Upper lobe of left lung (tissue), 4 donors: ENCODE measurements at regions not wholly inside any gene's neighbourhood (a gene's known extent, or its start where the extent isn't known, plus 50 kb on each side); places are given as distances from the start of the nearest gene placed in this dataset.

Experiments
- EP300 ChIP-seq, 4 donors: sonication (generic); formaldehyde crosslinking; IDR thresholded peaks; one replicate each; pipeline ENCODE4 v1.5.1; 2017; ENCODE audit warnings: antibody characterized with exemption in 4 of 4, control low read depth in 2 of 4
- POLR2A ChIP-seq, 4 donors: fragments of 450-650 bp; IDR thresholded peaks; one replicate each; pipeline ENCODE4 v1.5.1; 2016 to 2017; ENCODE audit warnings: antibody characterized with exemption in 4 of 4, mild to moderate bottlenecking in 2 of 4
- TF ChIP-seq, protein P1 (sequence below), 6 experiments: fragments of 450-650 bp in 4 of 6; fragments of 200-600 bp in 2 of 6; sonication (generic) in 2 of 6; IDR thresholded peaks; one replicate each; pipeline ENCODE4 v1.5.1; 2016 to 2019; ENCODE audit warnings: antibody characterized with exemption in 6 of 6

DNA sequence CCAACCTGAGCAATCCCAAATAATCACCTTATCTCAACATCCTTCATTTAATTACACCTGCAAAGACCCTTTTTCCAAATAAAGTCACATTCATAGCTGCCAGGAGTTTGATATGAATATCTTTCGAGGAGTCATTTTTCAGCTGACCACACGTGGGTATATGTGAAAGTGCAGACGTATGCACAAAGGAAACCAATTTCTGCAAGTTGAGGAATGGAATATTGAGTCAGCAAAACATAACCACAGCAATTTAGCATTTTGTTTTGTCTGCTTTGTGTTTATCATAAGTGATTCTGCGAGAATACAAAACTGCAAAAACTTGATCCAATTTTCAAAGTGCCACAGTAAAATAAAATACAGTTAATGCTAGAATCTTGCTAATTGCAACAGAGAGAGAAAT lies 295.9 kb downstream of the SUCLA2 start:
- TF ChIP-seq, protein P1, sequence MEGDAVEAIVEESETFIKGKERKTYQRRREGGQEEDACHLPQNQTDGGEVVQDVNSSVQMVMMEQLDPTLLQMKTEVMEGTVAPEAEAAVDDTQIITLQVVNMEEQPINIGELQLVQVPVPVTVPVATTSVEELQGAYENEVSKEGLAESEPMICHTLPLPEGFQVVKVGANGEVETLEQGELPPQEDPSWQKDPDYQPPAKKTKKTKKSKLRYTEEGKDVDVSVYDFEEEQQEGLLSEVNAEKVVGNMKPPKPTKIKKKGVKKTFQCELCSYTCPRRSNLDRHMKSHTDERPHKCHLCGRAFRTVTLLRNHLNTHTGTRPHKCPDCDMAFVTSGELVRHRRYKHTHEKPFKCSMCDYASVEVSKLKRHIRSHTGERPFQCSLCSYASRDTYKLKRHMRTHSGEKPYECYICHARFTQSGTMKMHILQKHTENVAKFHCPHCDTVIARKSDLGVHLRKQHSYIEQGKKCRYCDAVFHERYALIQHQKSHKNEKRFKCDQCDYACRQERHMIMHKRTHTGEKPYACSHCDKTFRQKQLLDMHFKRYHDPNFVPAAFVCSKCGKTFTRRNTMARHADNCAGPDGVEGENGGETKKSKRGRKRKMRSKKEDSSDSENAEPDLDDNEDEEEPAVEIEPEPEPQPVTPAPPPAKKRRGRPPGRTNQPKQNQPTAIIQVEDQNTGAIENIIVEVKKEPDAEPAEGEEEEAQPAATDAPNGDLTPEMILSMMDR (IDR thresholded peaks at IDR 0.05), result no peak
- TF ChIP-seq EP300 (IDR thresholded peaks at IDR 0.05) (no peak), POLR2A (IDR thresholded peaks at IDR 0.05) (no peak)
